H9 (cell line): ENCODE measurements at regions not wholly inside any gene's neighbourhood (a gene's known extent, or its start where the extent isn't known, plus 50 kb on each side); places are given as distances from the start of the nearest gene placed in this dataset.

ENCODE experiments used
- DNase-seq: peaks from one replicate; pipeline ENCODE4 v3.0.0-alpha.2; 2017
- H2AFZ ChIP-seq: one replicate; pipeline ENCODE4 v1.6.1; 2013; ENCODE audit warnings: mild to moderate bottlenecking, low read length, control low read depth, moderate library complexity
- H2AK5ac ChIP-seq: 2 replicates; pipeline ENCODE4 v1.6.1; 2013; ENCODE audit warnings: low read length, control low read depth, mixed read lengths; ENCODE audit not compliant: insufficient read length
- H2BK120ac ChIP-seq: one replicate; pipeline ENCODE4 v1.6.1; 2013; ENCODE audit warnings: low read depth, mild to moderate bottlenecking, low read length, control low read depth, inconsistent platforms; ENCODE audit not compliant: poor library complexity, severe bottlenecking
- H2BK12ac ChIP-seq: 2 replicates; pipeline ENCODE4 v1.6.1; 2013; ENCODE audit warnings: low read length, control low read depth, mixed read lengths, low read depth; ENCODE audit not compliant: insufficient read length
- H2BK15ac ChIP-seq: 2 replicates; pipeline ENCODE4 v1.6.1; 2013; ENCODE audit warnings: low read depth, low read length, control low read depth
- H2BK20ac ChIP-seq: one replicate; pipeline ENCODE4 v1.6.1; 2013; ENCODE audit warnings: low read depth, mild to moderate bottlenecking, low read length, control low read depth, inconsistent platforms; ENCODE audit not compliant: poor library complexity, severe bottlenecking
- H2BK5ac ChIP-seq: 2 replicates; pipeline ENCODE4 v1.6.1; 2013; ENCODE audit warnings: low read length, control low read depth, mixed read lengths; ENCODE audit not compliant: insufficient read length
- H3K14ac ChIP-seq: 2 replicates; pipeline ENCODE4 v1.6.1; 2013; ENCODE audit warnings: low read length, control low read depth; ENCODE audit not compliant: insufficient read depth
- H3K18ac ChIP-seq: 2 replicates; pipeline ENCODE4 v1.6.1; 2013; ENCODE audit warnings: low read depth, mild to moderate bottlenecking, mixed read lengths, low read length, control low read depth; ENCODE audit not compliant: insufficient read length
- H3K23ac ChIP-seq: 2 replicates; pipeline ENCODE4 v1.6.1; 2013; ENCODE audit warnings: low read length, control low read depth, mixed read lengths, low read depth; ENCODE audit not compliant: insufficient read length
- H3K23me2 ChIP-seq: 2 replicates; pipeline ENCODE4 v1.6.1; 2013; ENCODE audit warnings: low read depth, mild to moderate bottlenecking, mixed read lengths, low read length, control low read depth; ENCODE audit not compliant: insufficient read length, poor library complexity, severe bottlenecking
- H3K27ac ChIP-seq: 2 replicates; pipeline ENCODE4 v1.5.1; 2013; ENCODE audit warnings: low read length, control low read depth, mixed read lengths, low read depth; ENCODE audit not compliant: insufficient read length
- H3K27me3 ChIP-seq: 2 replicates; pipeline ENCODE4 v1.6.1; 2013; ENCODE audit warnings: low read length, control low read depth, inconsistent platforms; ENCODE audit not compliant: insufficient read depth
- H3K4ac ChIP-seq: 2 replicates; pipeline ENCODE4 v1.6.1; 2013; ENCODE audit warnings: low read depth, mild to moderate bottlenecking, control low read depth, inconsistent platforms, low read length, moderate library complexity
- H3K4me1 ChIP-seq: 2 replicates; pipeline ENCODE4 v1.6.1; 2013; ENCODE audit warnings: low read length, control low read depth, inconsistent platforms; ENCODE audit not compliant: insufficient read depth
- H3K4me2 ChIP-seq: 2 replicates; pipeline ENCODE4 v1.6.1; 2013; ENCODE audit warnings: low read length, control low read depth, mixed read lengths; ENCODE audit not compliant: insufficient read length, insufficient read depth
- H3K56ac ChIP-seq: 2 replicates; pipeline ENCODE4 v1.6.1; 2013; ENCODE audit warnings: low read depth, mild to moderate bottlenecking, mixed read lengths, low read length, control low read depth; ENCODE audit not compliant: insufficient read length
- H3K79me1 ChIP-seq: 2 replicates; pipeline ENCODE4 v1.6.1; 2013; ENCODE audit warnings: low read depth, mild to moderate bottlenecking, moderate library complexity, low read length, control low read depth, inconsistent platforms; ENCODE audit not compliant: insufficient read depth, poor library complexity, severe bottlenecking
- H3K79me2 ChIP-seq: 2 replicates; pipeline ENCODE4 v1.6.1; 2013; ENCODE audit warnings: low read length, control low read depth, inconsistent platforms; ENCODE audit not compliant: insufficient read depth
- H3K9ac ChIP-seq: 2 replicates; pipeline ENCODE4 v1.6.1; 2013; ENCODE audit warnings: low read length, control low read depth, mixed read lengths; ENCODE audit not compliant: insufficient read length; ENCODE audit errors: extremely low read depth
- H3K9me3 ChIP-seq: one replicate; pipeline ENCODE4 v1.6.1; 2013; ENCODE audit warnings: low read depth, low read length, inconsistent platforms; ENCODE audit not compliant: control insufficient read depth
- H3T11ph ChIP-seq: one replicate; pipeline ENCODE4 v1.6.1; 2013; ENCODE audit warnings: mild to moderate bottlenecking, low read length, control low read depth, inconsistent platforms
- H4K20me1 ChIP-seq: one replicate; pipeline ENCODE4 v1.6.1; 2013; ENCODE audit not compliant: control insufficient read depth, insufficient read length, insufficient read depth
- H4K5ac ChIP-seq: 2 replicates; pipeline ENCODE4 v1.6.1; 2013; ENCODE audit warnings: low read depth, mild to moderate bottlenecking, mixed read lengths, low read length, control low read depth; ENCODE audit not compliant: insufficient read length
- H4K8ac ChIP-seq: replicated peaks from 2 replicates; pipeline ENCODE4 v1.6.1; 2013; ENCODE audit warnings: low read length, control low read depth, mixed read lengths, low read depth; ENCODE audit not compliant: insufficient read length
- H4K91ac ChIP-seq: 2 replicates; pipeline ENCODE4 v1.6.1; 2013; ENCODE audit warnings: low read depth, mild to moderate bottlenecking, moderate library complexity, mixed read lengths, low read length, control low read depth; ENCODE audit not compliant: insufficient read length
- H3K27ac Mint-ChIP-seq, 3 experiments: 2 replicates in 2 of 3; 3 replicates in 1 of 3; pipeline ENCODE4 v1.8.0; 2020 to 2021; ENCODE audit warnings: mixed read lengths in 3 of 3, mild to moderate bottlenecking in 1 of 3, moderate library complexity in 1 of 3
- H3K27me3 Mint-ChIP-seq: 2 replicates; pipeline ENCODE4 v1.8.0; 2021; ENCODE audit warnings: low read depth, mild to moderate bottlenecking, moderate library complexity, mixed read lengths
- H3K36me3 Mint-ChIP-seq, 3 experiments: 2 replicates in 2 of 3; 3 replicates in 1 of 3; pipeline ENCODE4 v1.8.0; 2020 to 2021; ENCODE audit warnings: low read depth in 3 of 3, mixed read lengths in 3 of 3; ENCODE audit not compliant: insufficient read depth in 1 of 3
- H3K4me1 Mint-ChIP-seq, 2 experiments: 2 replicates each; pipeline ENCODE4 v1.8.0; 2020; ENCODE audit warnings: mixed read lengths in 2 of 2
- H3K4me3 Mint-ChIP-seq, 2 experiments: 2 replicates in 1 of 2; 3 replicates in 1 of 2; pipeline ENCODE4 v1.8.0; 2020 to 2021; ENCODE audit warnings: mild to moderate bottlenecking in 2 of 2, mixed read lengths in 2 of 2, moderate library complexity in 1 of 2
- H3K9me3 Mint-ChIP-seq, 2 experiments: 2 replicates in 1 of 2; 3 replicates in 1 of 2; pipeline ENCODE4 v1.8.0; 2020; ENCODE audit warnings: mild to moderate bottlenecking in 2 of 2, mixed read lengths in 2 of 2, moderate library complexity in 1 of 2
- CTCF ChIP-seq: fragments of 200-600 bp; sonication (generic); conservative IDR thresholded peaks from 3 replicates; pipeline ENCODE4 v1.8.0; 2021; ENCODE audit warnings: antibody characterized with exemption, mild to moderate bottlenecking
- WGBS: extraction: QIAGEN DNeasy Blood & Tissue Kit; methylation state at CpG from one replicate; pipeline ENCODE4 v1.1.7; 2013; ENCODE audit warnings: missing lambda C conversion rate, low lambda C conversion rate, mixed read lengths; ENCODE audit not compliant: insufficient read length; ENCODE audit errors: extremely low coverage; 5-methylcytosine and 5-hydroxymethylcytosine counted together

DNA sequence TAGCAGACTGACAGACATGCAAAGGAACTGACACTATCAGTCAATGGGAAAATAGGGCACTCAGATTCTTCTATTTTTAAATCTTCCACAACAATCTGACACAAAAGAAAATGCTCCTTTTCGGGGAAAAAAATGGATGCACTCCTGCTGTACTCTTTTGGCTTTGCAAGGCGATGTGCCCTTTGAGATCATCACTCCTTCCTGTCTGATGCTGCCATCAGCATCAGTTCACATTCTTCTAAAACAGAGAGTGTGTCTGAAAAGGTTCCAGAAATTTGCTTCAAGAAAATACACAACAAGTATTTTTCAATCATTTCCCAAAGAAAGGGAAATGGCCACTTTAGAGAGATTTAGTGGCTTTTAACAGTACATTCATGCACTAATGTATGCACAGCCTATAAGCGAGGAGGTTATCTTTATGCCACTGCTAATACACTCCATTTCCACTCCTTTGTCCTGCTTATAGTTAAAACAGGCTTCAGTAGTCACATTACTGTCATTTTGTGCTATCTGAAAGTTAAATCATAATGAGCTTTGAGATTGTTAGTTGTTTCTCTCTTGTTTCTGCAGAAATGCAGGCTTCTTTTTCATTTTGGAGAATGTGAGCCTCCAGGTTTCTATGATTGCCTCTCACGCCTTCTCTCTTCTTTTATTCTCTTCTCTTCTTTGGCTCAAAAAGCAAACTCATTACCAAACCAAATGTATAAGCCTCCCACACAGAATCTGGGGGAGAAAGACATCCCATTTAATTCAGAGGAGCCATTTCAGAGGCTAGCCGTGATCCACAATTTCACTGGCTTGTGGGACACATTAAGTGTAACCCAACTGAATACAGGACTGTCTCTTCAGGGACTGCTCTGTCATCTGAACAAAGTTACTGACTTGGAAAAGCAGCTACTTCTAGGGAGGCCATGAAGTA is 110.9 kb upstream of the CCDC196 start:
- H3K56ac ChIP-seq: no peak overlapping the region
- H3K4ac ChIP-seq: no peak overlapping the region
- no peak overlapping the region for H4K8ac ChIP-seq
- no peak overlapping the region for H3K18ac ChIP-seq
- H3K27ac ChIP-seq: no peak overlapping the region
- H2BK5ac ChIP-seq: no peak overlapping the region
- no peak overlapping the region for H2BK20ac ChIP-seq
- H4K5ac ChIP-seq: no peak overlapping the region
- no peak overlapping the region for H3K23ac ChIP-seq
- H2BK15ac ChIP-seq: no peak overlapping the region
- H2BK12ac ChIP-seq: no peak overlapping the region
- no peak overlapping the region for H2BK120ac ChIP-seq
- Mint-ChIP-seq H3K27me3 (no peaks in the 10 kb centered on the region), H3K36me3 (no peaks in the 10 kb centered on the region), H3K27ac (no peak overlapping the region), H3K4me3 (no peak overlapping the region), H3K4me1 (peaks cover 2 to 3% of the 10 kb centered on the region in 2 experiments; a peak in 2 of 4 replicates), H3K9me3 (no peaks in the 10 kb centered on the region)
- no peak overlapping the region for H2AFZ ChIP-seq
- no peak overlapping the region for H4K91ac ChIP-seq
- H4K20me1 ChIP-seq: no peaks in the 10 kb centered on the region
- H3K14ac ChIP-seq: no peak overlapping the region
- H3K79me1 ChIP-seq: no peaks in the 10 kb centered on the region
- no peaks in the 10 kb centered on the region for H3K4me1 ChIP-seq
- H2AK5ac ChIP-seq: no peak overlapping the region
- H3K9ac ChIP-seq: no peak overlapping the region
- no peaks in the 10 kb centered on the region for H3K23me2 ChIP-seq
- no peak for TF ChIP-seq CTCF
- H3K79me2 ChIP-seq: no peaks in the 10 kb centered on the region
- H3T11ph ChIP-seq: no peak overlapping the region
- DNase-seq: no peak
- no peaks in the 10 kb centered on the region for H3K9me3 ChIP-seq
- WGBS: no CpG with 5 or more reads among the region's 5 CpGs
- H3K27me3 ChIP-seq: no peaks in the 10 kb centered on the region
- no peak overlapping the region for H3K4me2 ChIP-seq
